NCI-H2107 (cell line): ENCODE measurements at regions not wholly inside any gene's neighbourhood (a gene's known extent, or its start where the extent isn't known, plus 50 kb on each side); places are given as distances from the start of the nearest gene placed in this dataset.
A peak's percentile ranks its signal among the peaks of the same experiment; 100 is the strongest.
"Not testable (repeated sequence)": the region's sequence is repeated elsewhere in the genome, so short reads cannot be mapped to it uniquely, and the experiment has no call there.

Experiments used
- DNase-seq: peaks from one replicate; lab custom pipeline; 2025; lab: John Stamatoyannopoulos, UW

DNA sequence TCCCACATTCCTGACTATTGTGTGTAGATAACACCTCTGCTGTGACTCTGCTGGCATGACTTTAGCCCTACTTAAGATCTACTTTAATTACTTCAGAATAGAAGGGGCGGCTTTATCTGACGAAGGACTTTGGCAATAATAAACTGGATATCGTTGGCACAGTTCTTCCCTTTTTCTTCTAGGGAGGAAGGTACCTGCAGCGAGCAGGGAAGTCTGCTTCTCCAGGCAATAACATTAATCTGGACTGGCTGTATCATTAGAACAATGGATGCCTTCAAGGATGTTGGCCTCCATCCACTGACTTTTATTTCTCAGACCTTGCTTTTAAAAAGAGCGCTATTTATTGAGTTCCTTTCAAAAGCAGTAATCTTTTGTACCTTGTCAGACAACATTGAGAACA is 172.6 kb upstream of the THSD7A start:
- DNase-seq, result no peak

DNA sequence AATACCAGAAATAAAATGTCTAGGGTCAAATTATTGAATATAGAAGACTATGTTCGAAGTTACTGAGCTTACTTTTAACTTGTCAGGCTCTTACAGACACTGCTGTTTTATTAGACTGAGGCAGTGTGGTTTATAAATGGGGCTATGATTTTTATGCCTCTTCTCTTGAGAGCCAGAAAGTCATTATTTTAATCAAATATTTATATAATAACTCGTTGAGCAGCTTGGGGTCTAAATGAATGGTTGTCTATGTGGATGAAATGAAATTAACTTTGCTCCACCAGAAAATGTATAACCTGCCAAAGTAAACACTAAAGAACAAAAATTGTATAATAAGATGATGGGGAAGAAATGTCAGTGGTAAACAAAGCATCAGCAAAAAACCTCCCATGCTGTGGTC is 175.6 kb upstream of the THSD7A start:
- no peak for DNase-seq

DNA sequence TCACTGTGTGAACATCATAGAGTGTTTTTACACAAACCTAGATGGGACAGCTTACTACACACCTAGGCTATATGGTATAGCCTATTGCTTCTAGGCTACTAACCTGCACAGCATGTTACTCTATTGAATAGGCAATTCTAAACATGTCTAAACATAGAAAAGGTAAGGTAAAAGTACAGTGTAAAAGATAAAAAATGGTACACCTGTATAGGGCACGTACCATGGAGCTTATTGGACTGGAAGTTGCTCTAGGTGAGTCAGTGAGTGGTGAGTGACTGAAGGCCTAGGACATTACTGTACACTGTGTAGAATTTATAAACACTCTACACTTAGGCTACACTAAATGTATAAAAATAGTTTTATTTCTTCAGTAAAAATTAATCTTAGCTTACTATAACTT is 182.0 kb upstream of the THSD7A start:
- DNase-seq, result no peak

- DNase-seq, result no peak
These were observed 184.4 kb upstream of the THSD7A start for GRCh38 chr7:12016439-12016838.

- no peak for DNase-seq
These were observed 185.0 kb upstream of the THSD7A start for GRCh38 chr7:12017046-12017445.

- DNase-seq, result not testable (repeated sequence)
These were observed 189.1 kb upstream of the TMEM106B start for GRCh38 chr7:12022011-12022410.

DNA sequence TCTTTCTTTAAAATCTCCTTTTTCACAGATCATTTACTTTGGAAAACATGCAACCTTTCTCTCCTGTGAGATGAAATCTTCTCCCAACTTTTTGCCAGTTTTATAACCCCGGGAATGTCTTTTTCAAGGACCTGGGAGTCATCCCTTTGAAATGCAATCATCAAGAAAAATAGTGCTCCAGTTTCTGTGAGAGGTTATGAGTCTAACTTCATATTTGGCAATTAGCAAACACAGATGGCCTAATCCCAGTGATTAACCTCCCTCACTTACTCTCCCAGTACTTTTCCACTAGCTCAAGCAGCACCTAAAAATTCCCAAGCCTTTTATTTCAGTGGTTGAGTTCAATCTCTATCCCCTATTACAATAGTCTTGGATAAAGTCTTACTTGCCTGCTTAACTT is 185.8 kb upstream of the TMEM106B start:
- no peak for DNase-seq

- DNase-seq, result no peak
These were observed 182.6 kb upstream of the TMEM106B start for GRCh38 chr7:12028508-12028907.

DNA sequence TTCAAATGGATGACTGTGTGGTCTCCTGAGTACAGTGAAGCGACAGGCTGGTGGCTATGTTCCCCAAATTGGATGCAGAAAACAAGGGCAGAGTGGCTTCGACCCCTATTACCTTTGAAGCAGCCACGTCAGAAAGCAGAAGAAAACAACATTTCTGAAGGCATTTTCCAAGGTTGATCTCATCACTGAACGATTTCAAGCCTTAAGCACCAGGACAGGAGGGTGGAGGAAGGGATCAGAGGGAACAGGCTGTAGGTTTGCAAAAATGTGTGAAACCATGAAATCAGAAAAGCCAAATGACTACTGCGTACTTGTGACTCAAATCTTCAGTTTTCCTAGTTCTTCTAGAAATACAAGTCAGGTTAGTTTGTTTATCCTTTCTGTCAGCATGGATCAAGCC is 181.0 kb upstream of the TMEM106B start:
- DNase-seq, result no peak

- DNase-seq, result no peak
These were observed 179.9 kb upstream of the TMEM106B start for GRCh38 chr7:12031186-12031585.

DNA sequence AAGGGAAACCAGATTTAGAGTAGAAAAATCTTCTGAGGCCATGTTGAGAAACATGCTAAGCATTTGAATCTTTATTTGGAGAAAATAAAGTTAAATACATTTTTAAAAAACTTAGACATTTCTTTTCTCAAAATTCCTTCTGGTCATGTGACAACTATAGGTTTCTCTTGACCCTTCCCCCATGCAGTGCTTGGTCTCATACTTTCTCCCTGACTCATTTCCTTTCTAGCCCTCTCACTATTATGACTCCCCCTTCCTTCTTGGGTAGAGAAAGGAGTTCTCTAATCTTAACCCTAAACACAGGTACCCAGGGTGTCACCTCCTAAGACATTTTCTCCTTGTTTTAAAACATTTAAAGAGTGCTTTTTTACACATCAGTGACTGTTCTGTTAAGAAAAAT is 179.5 kb upstream of the TMEM106B start:
- no peak for DNase-seq

DNA sequence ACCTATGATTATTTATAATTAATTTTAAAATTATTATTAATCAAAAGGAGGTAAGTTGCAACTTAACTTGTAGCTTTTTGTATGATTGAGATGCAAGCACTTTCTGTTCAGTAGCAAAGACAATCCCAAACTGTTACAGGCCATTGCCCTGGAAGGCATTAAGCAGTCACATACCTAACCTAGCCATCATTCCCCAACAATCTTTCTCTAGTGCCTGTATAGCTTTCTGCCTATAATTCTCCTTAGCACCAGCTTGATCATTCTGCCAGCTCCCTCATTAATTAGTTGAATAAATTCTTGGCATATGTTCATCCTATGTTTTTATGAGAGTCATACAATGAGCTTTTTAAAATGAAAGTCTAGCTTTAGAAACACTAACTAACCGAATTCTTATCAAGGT is 178.9 kb upstream of the TMEM106B start:
- no peak for DNase-seq

- not testable (repeated sequence) for DNase-seq
These were observed 167.6 kb upstream of the TMEM106B start for GRCh38 chr7:12043457-12043856.

- no peak for DNase-seq
These were observed 158.9 kb upstream of the TMEM106B start for GRCh38 chr7:12052211-12052610.

DNA sequence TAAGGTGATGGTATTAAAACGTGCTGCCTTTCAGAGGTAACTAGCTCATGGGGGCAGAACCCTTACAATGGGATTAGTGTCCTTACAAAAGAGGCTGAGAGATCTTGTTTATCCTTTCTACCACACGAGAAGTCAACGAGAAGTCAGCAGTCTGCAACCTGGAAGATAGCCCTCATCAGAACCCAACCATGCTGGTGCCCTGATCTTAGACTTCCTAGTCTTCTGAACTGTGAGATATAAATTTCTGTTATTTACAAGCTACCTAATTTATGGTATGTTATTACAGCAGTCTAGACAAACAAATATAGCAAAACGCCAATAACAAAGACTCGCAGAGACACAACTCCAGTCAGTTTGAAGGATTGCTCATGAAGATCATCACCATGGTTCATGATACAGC is 157.5 kb upstream of the TMEM106B start:
- DNase-seq, result no peak

DNA sequence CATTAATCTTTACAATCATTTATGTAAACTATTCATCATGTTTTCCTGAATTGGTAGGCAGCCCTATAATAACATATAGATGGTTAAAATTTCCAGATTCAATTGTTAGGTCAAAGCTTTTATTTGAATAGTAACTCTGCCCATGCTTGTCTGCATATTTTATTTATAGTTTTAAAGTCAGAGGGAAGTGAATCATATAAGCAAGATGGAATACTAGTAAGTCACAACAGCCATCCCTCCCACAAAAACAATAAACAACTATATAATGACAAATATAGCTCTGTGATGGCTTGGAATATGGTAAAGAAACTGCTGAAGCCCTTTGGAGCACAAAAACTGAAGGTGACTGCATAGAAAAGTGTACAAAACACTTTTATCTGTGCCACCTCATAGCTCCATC is 156.3 kb upstream of the TMEM106B start:
- no peak for DNase-seq

DNA sequence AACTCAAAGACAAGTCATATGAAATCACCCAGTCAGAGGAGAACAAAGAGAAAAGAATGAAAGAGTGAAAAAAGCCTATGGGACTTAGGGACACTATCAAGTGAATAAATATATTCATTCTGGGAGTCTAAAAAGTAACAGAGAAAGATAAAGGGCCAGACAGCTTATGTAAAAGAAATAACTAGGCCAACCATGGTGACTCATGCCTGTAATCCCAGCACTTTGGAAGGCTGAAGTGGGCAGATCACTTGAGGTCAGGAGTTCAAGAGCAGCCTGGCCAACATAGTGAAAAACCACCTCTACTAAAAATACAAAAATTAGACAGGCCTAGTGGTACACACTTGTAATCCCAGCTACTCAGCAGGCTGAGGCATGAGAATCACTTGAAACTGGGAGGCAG is 154.7 kb upstream of the TMEM106B start:
- no peak for DNase-seq

- no peak for DNase-seq
These were observed 154.1 kb upstream of the TMEM106B start for GRCh38 chr7:12056977-12057376.

DNA sequence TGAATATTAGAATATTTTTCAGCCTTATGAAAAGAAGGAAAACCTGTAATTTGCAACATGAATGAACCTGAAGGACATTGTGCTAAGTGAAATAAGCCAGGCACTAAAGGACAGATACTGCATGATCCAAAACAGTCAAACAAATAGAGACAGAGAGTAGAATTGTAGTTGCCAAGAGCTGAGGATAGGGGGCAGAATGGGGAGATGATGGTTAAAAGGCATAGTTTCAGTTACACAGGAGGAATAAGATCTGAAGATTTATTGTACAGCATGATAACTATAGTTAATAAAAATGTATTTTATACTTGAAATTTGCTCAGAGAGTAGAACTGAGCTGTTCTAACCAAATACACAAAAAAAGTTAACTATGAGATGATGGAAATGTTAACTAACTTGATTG is 149.0 kb upstream of the TMEM106B start:
- DNase-seq, result no peak

DNA sequence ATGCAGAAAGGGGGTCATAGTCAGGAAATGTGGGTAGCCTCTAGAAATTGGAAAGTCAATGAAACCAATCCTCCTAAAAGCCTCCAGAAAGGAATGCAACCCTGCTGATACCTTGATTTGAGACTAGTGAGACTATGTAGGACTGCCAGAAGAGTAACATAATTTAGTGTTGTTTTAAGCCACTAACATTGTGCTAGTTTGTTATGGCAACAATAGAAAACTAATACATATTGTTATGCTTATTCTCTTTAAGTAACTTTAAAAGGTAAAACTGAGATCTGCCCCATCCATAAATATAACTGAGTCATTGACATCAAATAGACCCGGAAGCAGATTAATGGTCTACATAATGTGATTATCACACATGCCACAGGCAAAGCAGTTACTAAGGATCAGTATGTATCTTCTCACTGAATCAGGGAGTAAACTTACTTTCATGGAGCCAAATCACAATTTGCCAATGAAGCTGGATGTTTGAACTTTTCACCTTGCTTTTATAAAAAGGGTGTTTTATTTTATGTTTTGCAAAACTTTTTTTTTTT is 146.4 kb upstream of the TMEM106B start:
- no peak for DNase-seq

DNA sequence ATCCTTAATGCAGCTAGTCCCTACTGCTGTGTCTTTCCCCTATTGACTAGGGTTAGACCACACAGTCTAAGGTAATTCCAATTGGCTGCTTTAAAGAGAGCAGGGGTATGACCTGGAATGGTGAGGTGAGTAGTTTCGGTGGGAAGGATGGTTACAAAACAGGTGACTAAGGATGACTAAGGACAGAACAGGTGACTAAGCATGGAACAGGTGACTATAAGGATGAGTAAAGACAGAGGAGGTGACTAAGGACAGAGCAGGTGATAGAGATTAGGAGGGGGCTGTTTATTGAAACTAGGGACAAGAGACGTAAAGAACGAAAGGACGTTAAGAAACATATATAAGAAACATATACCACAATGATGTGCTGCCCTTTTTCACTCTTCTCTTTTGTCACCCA is 145.1 kb upstream of the TMEM106B start:
- no peak for DNase-seq

DNA sequence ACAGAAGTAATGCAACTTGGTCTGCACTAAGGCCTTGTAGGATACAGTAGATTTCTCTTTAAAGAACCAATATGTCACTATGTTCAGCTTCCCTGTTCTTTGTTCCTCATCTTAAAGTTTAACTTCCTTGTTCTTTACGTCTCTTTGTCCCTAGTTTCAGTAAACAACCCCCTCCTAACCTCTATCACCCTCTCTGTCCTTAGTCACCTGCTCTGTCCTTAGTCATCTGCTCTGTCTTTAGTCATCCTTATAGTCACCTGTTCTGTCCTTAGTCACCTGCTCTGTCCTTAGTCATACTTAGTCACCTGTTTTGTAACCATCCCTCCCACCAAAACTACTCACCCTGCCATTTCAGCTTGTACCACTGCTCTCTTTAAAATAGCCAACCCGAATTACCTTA is 144.6 kb upstream of the TMEM106B start:
- DNase-seq, result no peak

DNA sequence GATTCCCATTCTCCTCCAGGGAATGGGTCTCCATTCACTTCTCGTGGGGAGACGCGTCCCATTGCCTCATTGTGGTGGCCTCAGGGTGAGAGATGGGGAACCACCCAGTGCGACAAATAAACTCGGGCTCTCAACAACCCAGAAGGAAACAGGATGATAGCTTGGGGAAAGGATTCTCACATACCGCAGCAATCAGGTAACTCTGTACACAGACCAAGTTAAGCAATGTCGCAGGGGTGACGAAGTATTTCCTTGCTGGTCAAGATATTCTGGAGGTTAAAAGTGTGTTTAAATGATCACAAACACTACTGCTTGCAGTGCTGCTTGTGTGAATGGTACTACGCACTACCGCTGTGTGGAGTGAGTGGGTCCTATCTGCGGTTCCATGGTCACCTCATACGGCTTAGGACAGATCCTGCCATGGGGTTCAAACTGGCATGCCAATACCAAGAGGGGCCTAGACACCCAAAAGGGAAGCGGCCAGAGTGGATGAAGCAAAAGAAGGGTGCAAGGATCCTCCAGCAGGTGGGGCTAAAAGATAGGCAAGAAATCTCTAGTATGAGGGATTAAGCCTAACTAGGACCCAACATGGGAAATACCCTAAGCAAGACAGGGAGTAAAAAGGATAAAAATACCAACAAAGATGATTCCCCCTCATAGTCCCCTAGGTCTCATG is 143.8 kb upstream of the TMEM106B start:
- peak; percentile 16 for DNase-seq

DNA sequence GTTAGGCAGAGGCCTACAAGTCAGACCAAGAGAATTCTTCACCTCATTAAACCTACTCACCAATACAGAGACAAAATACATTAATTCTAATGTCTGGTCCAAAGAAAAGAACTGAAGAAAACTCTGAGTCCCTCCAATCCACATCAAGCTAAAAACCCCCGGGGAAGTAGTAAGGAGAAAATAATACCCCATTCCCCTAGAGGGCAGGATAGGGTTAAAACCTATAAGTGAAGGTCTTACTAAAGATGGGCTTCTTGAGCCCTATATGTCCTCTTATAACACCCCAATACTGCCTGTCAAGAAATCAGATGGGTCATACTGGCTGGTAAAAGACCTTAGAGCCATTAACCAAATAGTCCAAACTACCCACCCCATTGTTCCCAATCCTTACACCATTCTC is 141.3 kb upstream of the TMEM106B start:
- no peak for DNase-seq
